ENCODE measurements at regions not wholly inside any gene's neighbourhood (a gene's known extent, or its start where the extent isn't known, plus 50 kb on each side); places are given as distances from the start of the nearest gene placed in this dataset.

DNA sequence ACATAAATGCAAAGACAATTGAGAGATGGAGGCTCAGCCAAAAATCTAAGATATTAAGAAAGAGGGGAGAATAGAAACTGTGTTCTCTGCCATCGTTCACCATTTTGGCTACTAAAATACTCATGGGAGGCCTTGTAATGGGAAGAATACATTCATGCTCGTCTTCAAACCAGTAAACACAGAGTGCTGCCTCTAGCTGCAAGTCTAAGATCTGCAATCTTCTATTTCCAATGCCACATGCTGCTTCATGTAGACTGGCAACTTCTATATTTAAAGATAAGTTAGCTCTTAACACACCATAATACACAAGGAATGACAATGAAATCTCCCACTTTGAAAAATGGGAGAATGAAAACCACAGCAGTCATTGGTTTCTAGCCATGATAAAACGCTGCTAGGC lies 387.3 kb downstream of the HS3ST3B1 start:
- intact Hi-C loops (cut with DNase I; ENCODE audit: low total_unique reads), result no loop called here
- Histone ChIP-seq H3K27ac (no peak overlapping the region), H3K27me3 (no peaks in the 10 kb centered on the region), H3K4me1 (no peaks in the 10 kb centered on the region), H3K36me3 (no peaks in the 10 kb centered on the region), H3K4me3 (no peak overlapping the region), H3K9me3 (no peaks in the 10 kb centered on the region)
- no peak for TF ChIP-seq POLR2AphosphoS5 (IDR thresholded peaks at IDR 0.05)
- TF ChIP-seq CTCF (IDR thresholded peaks at IDR 0.05), result no peak
- no peak for TF ChIP-seq POLR2A (IDR thresholded peaks at IDR 0.05)
- DNase-seq (ENCODE audit: low spot score in 2 of 2), result no peak

- H3K9me3 ChIP-seq, result no peaks in the 10 kb centered on the region
- no peaks in the 10 kb centered on the region for H3K4me1 ChIP-seq
- H3K27ac ChIP-seq, result no peak overlapping the region
- intact Hi-C loops (cut with DNase I; ENCODE audit: low total_unique reads), result no loop called here
- TF ChIP-seq POLR2A (IDR thresholded peaks at IDR 0.05) (no peak), POLR2AphosphoS5 (IDR thresholded peaks at IDR 0.05) (no peak), CTCF (IDR thresholded peaks at IDR 0.05) (no peak)
- no peak overlapping the region for H3K4me3 ChIP-seq
- H3K27me3 ChIP-seq, result no peaks in the 10 kb centered on the region
- DNase-seq (ENCODE audit: low spot score in 2 of 2), result peak in 1 of 2 donors; percentile 25
- H3K36me3 ChIP-seq, result no peaks in the 10 kb centered on the region
Measured at GRCh38 chr17:14672830-14673229, 371.9 kb downstream of the HS3ST3B1 start.

DNA sequence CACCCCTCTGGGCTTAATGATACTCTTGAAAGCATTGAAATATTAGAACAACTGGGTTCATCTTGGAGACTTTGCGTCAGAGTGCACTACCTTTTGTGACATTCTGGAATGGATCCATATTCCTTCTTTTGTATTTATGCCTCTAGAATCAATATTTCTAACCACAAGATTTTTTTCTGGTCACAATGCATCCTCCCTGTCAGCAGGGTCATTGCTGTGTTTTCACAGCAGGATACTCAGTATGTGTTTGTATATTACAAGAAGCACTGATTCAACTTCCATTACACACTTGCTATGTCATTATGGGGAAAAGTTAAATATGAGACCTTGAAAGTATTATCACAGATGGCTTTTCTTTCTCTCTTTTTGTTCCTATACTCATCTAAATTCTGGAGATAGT lies 370.0 kb downstream of the HS3ST3B1 start:
- TF ChIP-seq POLR2A (IDR thresholded peaks at IDR 0.05), result no peak
- no peak for TF ChIP-seq POLR2AphosphoS5 (IDR thresholded peaks at IDR 0.05)
- TF ChIP-seq CTCF (IDR thresholded peaks at IDR 0.05), result no peak

GRCh38 chr17:14664511-14664910 lies 363.6 kb downstream of the HS3ST3B1 start:
- intact Hi-C loops (cut with DNase I; ENCODE audit: low total_unique reads), result no loop called here
- Histone ChIP-seq H3K4me3 (no peak overlapping the region), H3K9me3 (no peaks in the 10 kb centered on the region), H3K27ac (no peak overlapping the region), H3K4me1 (no peaks in the 10 kb centered on the region), H3K36me3 (no peaks in the 10 kb centered on the region), H3K27me3 (no peaks in the 10 kb centered on the region)
- no peak for DNase-seq (ENCODE audit: low spot score in 2 of 2)
- TF ChIP-seq POLR2AphosphoS5 (IDR thresholded peaks at IDR 0.05) (no peak), CTCF (IDR thresholded peaks at IDR 0.05) (no peak), POLR2A (IDR thresholded peaks at IDR 0.05) (no peak)

More for the DNA sequence above, 370.0 kb downstream of the HS3ST3B1 start:
- Histone ChIP-seq H3K9me3 (no peaks in the 10 kb centered on the region), H3K4me3 (no peak overlapping the region), H3K27ac (no peak overlapping the region), H3K27me3 (no peaks in the 10 kb centered on the region), H3K4me1 (no peaks in the 10 kb centered on the region), H3K36me3 (no peaks in the 10 kb centered on the region)
- DNase-seq (ENCODE audit: low spot score in 2 of 2), result no peak
- intact Hi-C loops (cut with DNase I; ENCODE audit: low total_unique reads), result no loop called here

GRCh38 chr17:14641117-14641516 lies 340.2 kb downstream of the HS3ST3B1 start:
- Histone ChIP-seq H3K4me3 (no peak overlapping the region), H3K36me3 (no peaks in the 10 kb centered on the region), H3K27ac (no peak overlapping the region), H3K9me3 (no peaks in the 10 kb centered on the region), H3K4me1 (no peaks in the 10 kb centered on the region), H3K27me3 (no peaks in the 10 kb centered on the region)
- no peak for TF ChIP-seq POLR2AphosphoS5 (IDR thresholded peaks at IDR 0.05)
- TF ChIP-seq POLR2A (IDR thresholded peaks at IDR 0.05), result no peak
- TF ChIP-seq CTCF (IDR thresholded peaks at IDR 0.05), result no peak
- DNase-seq (ENCODE audit: low spot score in 2 of 2), result no peak
- intact Hi-C loops (cut with DNase I; ENCODE audit: low total_unique reads), result no loop called here

Data from breast epithelium (tissue), 4 donors.